Breast epithelium (tissue), 4 donors: ENCODE measurements at regions not wholly inside any gene's neighbourhood (a gene's known extent, or its start where the extent isn't known, plus 50 kb on each side); places are given as distances from the start of the nearest gene placed in this dataset.

ENCODE experiments used
- DNase-seq, 2 donors: peaks; one replicate each; pipeline ENCODE4 v3.0.0-alpha.2; 2019; ENCODE audit warnings: low spot score in 2 of 2
- H3K27ac ChIP-seq, 2 donors: fragments of 200-600 bp; sonication (generic) in 1 of 2; one replicate each; pipeline ENCODE4 v1.5.1; 2016 to 2019; ENCODE audit warnings: mild to moderate bottlenecking in 1 of 2
- H3K27me3 ChIP-seq, 2 donors: fragments of 200-600 bp; sonication (generic) in 1 of 2; one replicate each; pipeline versions ENCODE4 v1.5.1 to v1.6.0; 2017 to 2019; ENCODE audit warnings: control low read depth in 1 of 2, mild to moderate bottlenecking in 1 of 2
- H3K36me3 ChIP-seq: fragments of 200-600 bp; one replicate; pipeline ENCODE4 v1.5.1; 2019
- H3K4me1 ChIP-seq, 2 donors: fragments of 200-600 bp; sonication (generic); one replicate each; pipeline ENCODE4 v1.5.1; 2016 to 2019; ENCODE audit warnings: control low read depth in 1 of 2
- H3K4me3 ChIP-seq, 3 donors: fragments of 200-600 bp; sonication (generic); 1 replicate in 2 of 3; 2 replicates in 1 of 3; pipeline ENCODE4 v1.5.1; 2016 to 2019; ENCODE audit warnings: mild to moderate bottlenecking in 3 of 3, moderate library complexity in 2 of 3
- H3K9me3 ChIP-seq, 2 donors: fragments of 200-600 bp; sonication (generic) in 1 of 2; one replicate each; pipeline ENCODE4 v1.5.1; 2016 to 2019; ENCODE audit warnings: control low read depth in 1 of 2
- CTCF ChIP-seq, 3 donors: fragments of 450-650 bp; IDR thresholded peaks; one replicate each; pipeline ENCODE4 v1.5.1; 2016 to 2017; ENCODE audit warnings: antibody characterized with exemption in 3 of 3, mild to moderate bottlenecking in 3 of 3, moderate library complexity in 3 of 3
- POLR2A ChIP-seq: fragments of 450-650 bp; IDR thresholded peaks from one replicate; pipeline ENCODE4 v1.6.1; 2016; ENCODE audit warnings: antibody characterized with exemption, mild to moderate bottlenecking, moderate library complexity
- POLR2AphosphoS5 ChIP-seq, 3 donors: sonication (generic); formaldehyde crosslinking; IDR thresholded peaks; one replicate each; pipeline ENCODE4 v1.6.1; 2017; ENCODE audit warnings: antibody characterized with exemption in 3 of 3
- intact Hi-C: fragments of 100-400 bp; cut with DNase I; formaldehyde crosslinking; loops from one replicate; pipeline ENCODE4 v1.15.1; 2023; ENCODE audit warnings: low total_unique reads

- intact Hi-C loops: no loop called here
- Histone ChIP-seq H3K27ac (no peak overlapping the region), H3K9me3 (no peaks in the 10 kb centered on the region), H3K4me1 (no peaks in the 10 kb centered on the region), H3K36me3 (no peaks in the 10 kb centered on the region), H3K4me3 (no peak overlapping the region), H3K27me3 (peaks cover 0 to 3% of the 10 kb centered on the region in 2 donors)
- no peak for TF ChIP-seq POLR2AphosphoS5 (IDR thresholded peaks at IDR 0.05)
- TF ChIP-seq POLR2A: no peak
- no peak for TF ChIP-seq CTCF (IDR thresholded peaks at IDR 0.05)
- DNase-seq: no peak
Measured at GRCh38 chr18:60671021-60671420, 298.4 kb upstream of the MC4R start.

GRCh38 chr18:60675126-60675525 is 302.6 kb upstream of the MC4R start:
- intact Hi-C loops: no loop called here
- H3K4me3 ChIP-seq: no peak overlapping the region

GRCh38 chr18:60675801-60676200 is 303.2 kb upstream of the MC4R start:
- DNase-seq: no peak
- intact Hi-C loops: no loop called here
- Histone ChIP-seq H3K4me3 (no peak overlapping the region), H3K27ac (no peak overlapping the region), H3K9me3 (no peaks in the 10 kb centered on the region), H3K4me1 (no peaks in the 10 kb centered on the region), H3K36me3 (no peaks in the 10 kb centered on the region), H3K27me3 (peaks cover 0 to 5% of the 10 kb centered on the region in 2 donors)
- TF ChIP-seq CTCF (IDR thresholded peaks at IDR 0.05) (no peak), POLR2AphosphoS5 (IDR thresholded peaks at IDR 0.05) (no peak), POLR2A (no peak)

More at GRCh38 chr18:60675126-60675525, 302.6 kb upstream of the MC4R start:
- TF ChIP-seq POLR2AphosphoS5 (IDR thresholded peaks at IDR 0.05) (no peak), CTCF (IDR thresholded peaks at IDR 0.05) (no peak), POLR2A (no peak)
- no peaks in the 10 kb centered on the region for H3K4me1 ChIP-seq
- DNase-seq: no peak
- no peaks in the 10 kb centered on the region for H3K9me3 ChIP-seq
- no peaks in the 10 kb centered on the region for H3K36me3 ChIP-seq
- no peak overlapping the region for H3K27ac ChIP-seq
- peaks cover 0 to 7% of the 10 kb centered on the region in 2 donors for H3K27me3 ChIP-seq

- Histone ChIP-seq H3K9me3 (no peaks in the 10 kb centered on the region), H3K27ac (no peak overlapping the region), H3K36me3 (no peaks in the 10 kb centered on the region), H3K4me3 (no peak overlapping the region), H3K4me1 (no peaks in the 10 kb centered on the region), H3K27me3 (peaks cover 0 to 4% of the 10 kb centered on the region in 2 donors)
- TF ChIP-seq POLR2A: no peak
- no peak for TF ChIP-seq CTCF (IDR thresholded peaks at IDR 0.05)
- no peak for TF ChIP-seq POLR2AphosphoS5 (IDR thresholded peaks at IDR 0.05)
- no peak for DNase-seq
- intact Hi-C loops: no loop called here
Measured at GRCh38 chr18:60676815-60677214, 304.2 kb upstream of the MC4R start.

- Histone ChIP-seq H3K4me1 (no peaks in the 10 kb centered on the region), H3K4me3 (no peak overlapping the region), H3K27ac (no peak overlapping the region), H3K36me3 (no peaks in the 10 kb centered on the region), H3K27me3 (peaks cover 0 to under 1% of the 10 kb centered on the region in 2 donors), H3K9me3 (no peaks in the 10 kb centered on the region)
- intact Hi-C loops: no loop called here
- TF ChIP-seq POLR2AphosphoS5 (IDR thresholded peaks at IDR 0.05) (no peak), CTCF (IDR thresholded peaks at IDR 0.05) (peak in 1 of 3 donors; percentile 49)
- no peak for DNase-seq
Measured at GRCh38 chr18:60684843-60685513, 312.4 kb upstream of the MC4R start.
